Activated naive CD8-positive, alpha-beta T cell (primary cell): ENCODE measurements at regions not wholly inside any gene's neighbourhood (a gene's known extent, or its start where the extent isn't known, plus 50 kb on each side); places are given as distances from the start of the nearest gene placed in this dataset.

Source experiments
- H3K27ac Mint-ChIP-seq: one replicate; pipeline ENCODE4 v1.8.0; 2021; ENCODE audit warnings: mixed read lengths
- H3K27me3 Mint-ChIP-seq: one replicate; pipeline ENCODE4 v1.8.0; 2021; ENCODE audit warnings: mixed read lengths
- H3K36me3 Mint-ChIP-seq: one replicate; pipeline ENCODE4 v1.8.0; 2021; ENCODE audit warnings: mixed read lengths
- H3K4me1 Mint-ChIP-seq: one replicate; pipeline ENCODE4 v1.8.0; 2021; ENCODE audit warnings: low read depth, mixed read lengths
- H3K4me3 Mint-ChIP-seq: one replicate; pipeline ENCODE4 v1.8.0; 2021; ENCODE audit warnings: mild to moderate bottlenecking, mixed read lengths
- H3K9me3 Mint-ChIP-seq: one replicate; pipeline ENCODE4 v1.8.0; 2021; ENCODE audit warnings: low read depth, mixed read lengths

DNA sequence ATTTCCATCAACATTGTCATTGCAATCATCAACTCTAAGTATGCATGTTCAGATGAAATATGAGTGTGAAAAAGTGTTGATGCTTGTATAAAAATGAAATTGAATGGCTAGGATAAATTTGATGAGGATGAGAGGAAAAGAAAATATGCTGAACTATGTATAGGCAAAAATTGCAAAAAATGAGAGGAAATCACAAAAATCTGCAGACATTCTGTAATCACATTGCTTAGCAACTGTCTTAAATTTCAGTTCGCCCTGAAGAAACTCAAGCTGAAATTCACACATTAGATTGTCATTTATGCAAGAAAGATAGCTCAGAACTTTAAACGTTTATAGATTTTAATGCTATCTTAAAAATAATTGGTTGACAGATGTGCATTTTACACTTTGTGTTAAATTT lies 1098.8 kb upstream of the IGFBP7 start:
- Mint-ChIP-seq H3K9me3 (peaks cover 9% of the 10 kb centered on the region), H3K4me1 (no peaks in the 10 kb centered on the region), H3K36me3 (no peaks in the 10 kb centered on the region), H3K27ac (no peak overlapping the region), H3K27me3 (no peaks in the 10 kb centered on the region), H3K4me3 (no peak overlapping the region)

DNA sequence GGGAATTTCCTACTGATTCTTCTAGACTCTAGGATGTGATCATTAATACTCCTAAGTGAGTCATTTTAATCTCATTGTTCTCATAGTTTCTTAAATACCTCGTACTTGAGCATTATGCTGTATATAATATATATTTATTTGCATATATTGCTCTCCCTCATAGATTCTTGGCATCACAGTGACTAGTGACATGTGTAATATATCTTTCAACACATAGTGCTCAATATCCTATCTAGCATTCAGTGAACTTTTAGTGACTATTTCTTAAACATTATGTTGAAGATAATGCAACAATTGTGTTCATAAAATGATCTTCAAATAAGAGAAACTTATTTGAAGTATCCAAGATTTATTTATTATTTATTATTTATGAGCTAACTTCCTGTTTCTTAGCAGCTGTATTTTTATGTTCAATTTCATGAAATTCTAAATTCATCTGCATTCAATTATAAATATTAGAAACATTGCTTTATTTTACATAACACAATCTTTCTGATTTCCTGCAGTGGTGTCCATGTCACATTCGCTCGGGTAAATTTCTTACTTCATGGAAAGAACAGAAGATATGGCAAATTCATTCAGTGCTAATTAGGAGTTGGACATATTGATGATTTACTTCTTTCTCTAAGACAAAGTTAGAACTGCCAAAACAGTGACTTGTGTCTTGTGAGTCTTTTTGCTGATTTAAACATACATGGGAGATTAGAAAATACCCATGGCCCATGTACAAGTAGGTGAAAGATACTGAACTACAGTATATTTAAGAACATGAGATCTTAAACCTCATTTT lies 1095.5 kb upstream of the IGFBP7 start:
- Mint-ChIP-seq H3K4me1 (no peaks in the 10 kb centered on the region), H3K36me3 (no peaks in the 10 kb centered on the region), H3K9me3 (peaks cover 9% of the 10 kb centered on the region), H3K4me3 (no peak overlapping the region), H3K27me3 (no peaks in the 10 kb centered on the region), H3K27ac (no peak overlapping the region)

DNA sequence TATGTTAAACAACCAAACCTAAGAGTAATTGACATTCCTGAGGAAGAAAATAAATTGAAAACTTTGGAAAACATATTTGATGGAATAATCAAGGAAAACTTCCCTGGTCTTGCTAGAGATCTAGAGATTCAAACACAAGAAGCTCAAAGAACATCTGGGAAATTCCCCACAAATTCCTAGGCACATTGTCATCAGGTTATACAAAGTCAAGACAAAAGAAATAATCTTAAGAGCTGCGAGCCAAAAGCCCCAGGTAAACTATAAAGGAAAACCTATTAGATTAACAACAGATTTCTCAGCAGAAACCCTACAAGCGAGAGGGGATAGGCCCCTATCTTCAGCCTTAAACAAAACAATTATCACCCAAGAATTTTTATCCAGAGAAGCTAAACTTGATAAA lies 1082.0 kb upstream of the IGFBP7 start:
- H3K9me3 Mint-ChIP-seq: no peaks in the 10 kb centered on the region
- H3K36me3 Mint-ChIP-seq: no peaks in the 10 kb centered on the region
- no peak overlapping the region for H3K4me3 Mint-ChIP-seq
- H3K27ac Mint-ChIP-seq: no peak overlapping the region
- no peaks in the 10 kb centered on the region for H3K4me1 Mint-ChIP-seq
- no peaks in the 10 kb centered on the region for H3K27me3 Mint-ChIP-seq

DNA sequence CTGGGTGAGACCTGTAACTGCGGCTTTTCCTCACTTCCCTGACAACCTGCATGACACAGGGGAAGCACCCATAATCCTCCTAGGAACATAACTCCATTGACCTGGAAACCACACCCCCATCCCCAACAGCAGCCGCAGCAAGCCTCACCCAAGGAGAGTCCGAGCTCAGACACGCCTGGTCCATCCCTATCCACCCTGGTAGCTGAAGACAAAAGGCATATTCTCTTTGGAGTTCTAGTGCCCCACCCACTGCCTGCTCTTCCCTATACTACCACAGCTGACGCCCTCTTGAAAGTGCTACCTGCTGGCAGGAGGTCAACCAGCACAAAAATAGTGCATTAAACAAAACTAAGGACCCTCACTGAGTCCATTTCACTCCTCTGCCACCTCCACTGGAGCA lies 1080.9 kb upstream of the IGFBP7 start:
- H3K9me3 Mint-ChIP-seq: no peaks in the 10 kb centered on the region
- H3K27me3 Mint-ChIP-seq: no peaks in the 10 kb centered on the region
- H3K27ac Mint-ChIP-seq: no peak overlapping the region
- no peaks in the 10 kb centered on the region for H3K4me1 Mint-ChIP-seq
- H3K4me3 Mint-ChIP-seq: no peak overlapping the region
- no peaks in the 10 kb centered on the region for H3K36me3 Mint-ChIP-seq

DNA sequence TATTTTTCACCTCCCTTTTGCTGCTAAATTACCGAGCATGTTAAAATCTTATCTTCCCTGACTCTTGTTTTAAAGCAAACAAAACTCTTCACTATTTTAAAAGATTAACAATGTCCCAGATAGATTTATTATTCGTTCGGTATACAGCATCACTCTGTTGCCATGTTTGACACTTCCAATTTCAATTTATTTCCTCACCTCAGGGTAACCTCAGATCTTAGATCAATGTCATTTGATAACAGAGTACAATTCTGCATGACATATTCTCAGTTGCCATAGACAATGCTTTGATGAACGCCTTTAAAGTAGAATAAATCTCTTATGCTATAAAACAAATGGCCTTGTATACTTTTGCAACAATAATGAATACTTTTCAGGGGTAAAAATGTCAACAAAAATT lies 1078.1 kb upstream of the IGFBP7 start:
- Mint-ChIP-seq H3K27ac (no peak overlapping the region), H3K9me3 (peaks cover 6% of the 10 kb centered on the region), H3K27me3 (no peaks in the 10 kb centered on the region), H3K4me1 (no peaks in the 10 kb centered on the region), H3K36me3 (no peaks in the 10 kb centered on the region), H3K4me3 (no peak overlapping the region)

DNA sequence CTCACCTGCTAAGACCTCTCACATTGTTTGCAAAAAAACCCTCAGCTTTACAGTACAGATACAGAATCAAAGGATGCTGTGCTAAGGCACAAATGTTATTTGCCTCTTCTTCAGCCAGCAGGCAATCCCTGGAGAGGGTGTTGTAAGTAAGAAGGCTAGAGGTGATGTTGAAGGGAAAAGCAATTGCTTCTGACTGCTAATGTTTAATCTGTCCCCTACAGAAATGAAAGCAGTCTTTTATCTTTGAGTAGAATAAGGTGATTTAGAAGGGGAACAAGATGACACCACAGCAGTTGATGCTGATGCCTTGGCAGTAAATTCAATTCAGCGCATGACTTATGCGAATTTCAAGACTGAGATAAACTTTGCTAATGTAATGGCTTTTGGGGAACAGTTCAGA lies 1064.8 kb upstream of the IGFBP7 start:
- Mint-ChIP-seq H3K27ac (no peak overlapping the region), H3K4me3 (no peak overlapping the region), H3K4me1 (no peaks in the 10 kb centered on the region), H3K27me3 (no peaks in the 10 kb centered on the region), H3K9me3 (peaks cover 7% of the 10 kb centered on the region), H3K36me3 (no peaks in the 10 kb centered on the region)

DNA sequence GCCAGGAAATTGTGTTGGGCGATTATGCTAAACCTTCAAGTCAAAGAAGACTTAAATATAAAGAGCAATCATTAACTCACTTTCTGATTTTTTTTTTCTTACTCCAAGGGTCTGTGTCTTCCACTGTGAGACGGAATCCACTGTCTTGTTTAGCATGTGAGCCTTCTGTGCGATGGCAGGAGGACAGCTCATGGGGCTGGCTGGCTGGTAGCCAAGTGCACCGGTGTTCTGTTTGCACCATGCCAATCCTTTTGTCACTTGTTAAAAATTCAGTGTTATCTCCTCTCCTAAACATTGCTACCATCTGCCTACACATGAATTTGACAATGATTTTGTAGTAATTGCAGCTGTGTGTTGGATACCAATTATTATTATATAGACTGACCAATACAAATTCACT lies 1056.3 kb upstream of the IGFBP7 start:
- Mint-ChIP-seq H3K36me3 (no peaks in the 10 kb centered on the region), H3K9me3 (peaks cover 4% of the 10 kb centered on the region), H3K27me3 (no peaks in the 10 kb centered on the region), H3K27ac (no peak overlapping the region), H3K4me1 (no peaks in the 10 kb centered on the region), H3K4me3 (no peak overlapping the region)

DNA sequence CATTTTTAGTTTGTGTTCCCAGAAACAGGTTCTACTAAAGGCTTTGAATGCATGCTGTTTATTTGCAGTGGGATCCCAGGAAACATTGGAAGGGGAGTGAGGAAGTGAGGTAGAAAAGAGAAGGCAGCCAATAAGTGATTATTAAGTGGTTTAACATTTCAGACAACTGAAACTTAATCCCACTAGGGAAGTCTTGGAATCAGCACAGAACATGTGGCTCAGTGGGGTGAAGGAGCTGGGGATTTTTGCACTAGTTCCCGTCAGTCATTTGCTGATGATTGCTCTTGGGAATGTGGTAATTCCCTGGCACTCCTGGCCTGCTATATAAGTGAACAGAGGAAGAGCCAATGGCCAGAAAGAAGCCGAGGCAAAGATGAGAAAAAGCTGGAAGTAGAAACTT lies 1053.0 kb upstream of the IGFBP7 start:
- Mint-ChIP-seq H3K36me3 (no peaks in the 10 kb centered on the region), H3K27ac (no peak overlapping the region), H3K4me3 (no peak overlapping the region), H3K27me3 (no peaks in the 10 kb centered on the region), H3K4me1 (no peaks in the 10 kb centered on the region), H3K9me3 (no peaks in the 10 kb centered on the region)

DNA sequence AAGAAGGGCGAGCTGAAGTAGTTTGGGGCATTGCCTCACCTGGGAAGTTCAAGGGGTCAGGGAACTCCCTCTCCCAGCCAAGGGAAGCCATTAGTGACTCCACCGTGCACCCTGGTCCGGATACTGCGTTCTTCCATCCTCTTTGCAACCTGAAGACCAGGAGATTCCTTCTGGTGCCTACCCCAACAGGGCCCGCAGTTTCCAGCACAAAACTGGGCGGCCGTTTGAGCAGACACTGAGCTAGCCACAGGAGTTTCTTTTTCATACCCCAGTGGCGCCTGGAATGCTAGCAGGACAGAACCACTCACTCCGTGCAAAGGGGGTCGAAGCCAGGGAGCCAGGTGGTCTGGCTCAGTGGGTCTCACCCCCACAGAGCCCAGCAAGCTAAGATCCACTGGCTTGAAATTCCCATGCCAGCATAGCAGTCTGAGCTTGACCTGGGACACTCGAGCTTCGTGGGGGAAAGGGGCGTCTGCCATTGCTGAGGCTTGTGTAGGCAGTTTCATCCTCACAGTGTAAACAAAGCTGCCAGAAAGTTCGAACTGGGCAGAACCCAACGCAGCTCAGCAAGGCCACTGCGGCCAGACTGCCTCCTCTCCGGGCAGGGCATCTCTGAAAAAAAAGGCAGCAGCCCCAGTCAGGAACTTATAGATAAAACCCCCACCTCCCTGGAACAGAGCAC lies 1039.4 kb upstream of the IGFBP7 start:
- H3K27me3 Mint-ChIP-seq: no peaks in the 10 kb centered on the region
- H3K9me3 Mint-ChIP-seq: peaks cover 26% of the 10 kb centered on the region

DNA sequence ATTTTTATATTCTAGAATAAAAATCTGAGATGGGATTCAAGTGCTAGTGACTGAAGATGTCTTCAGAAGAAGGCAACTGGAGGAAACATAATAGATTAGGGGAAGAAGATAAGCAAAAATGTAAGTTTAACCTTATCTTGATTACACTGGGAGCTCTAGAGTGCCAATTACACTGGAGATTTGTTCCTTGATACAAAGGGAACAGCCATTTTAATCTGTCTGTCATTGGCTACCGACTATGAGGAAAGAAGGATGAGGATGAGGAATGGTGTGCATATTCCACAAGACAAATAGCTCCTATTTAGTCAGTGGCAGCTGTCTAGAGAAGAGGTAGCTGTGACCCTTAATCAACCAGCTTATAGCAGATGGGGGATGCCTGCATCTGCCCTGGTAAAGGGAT lies 1034.5 kb upstream of the IGFBP7 start:
- Mint-ChIP-seq H3K4me1 (no peaks in the 10 kb centered on the region), H3K9me3 (peaks cover 3% of the 10 kb centered on the region), H3K4me3 (no peak overlapping the region), H3K27me3 (no peaks in the 10 kb centered on the region), H3K27ac (no peak overlapping the region), H3K36me3 (no peaks in the 10 kb centered on the region)

More for the DNA sequence above, 1039.4 kb upstream of the IGFBP7 start:
- Mint-ChIP-seq H3K4me1 (no peaks in the 10 kb centered on the region), H3K4me3 (no peak overlapping the region), H3K36me3 (no peaks in the 10 kb centered on the region), H3K27ac (no peak overlapping the region)

DNA sequence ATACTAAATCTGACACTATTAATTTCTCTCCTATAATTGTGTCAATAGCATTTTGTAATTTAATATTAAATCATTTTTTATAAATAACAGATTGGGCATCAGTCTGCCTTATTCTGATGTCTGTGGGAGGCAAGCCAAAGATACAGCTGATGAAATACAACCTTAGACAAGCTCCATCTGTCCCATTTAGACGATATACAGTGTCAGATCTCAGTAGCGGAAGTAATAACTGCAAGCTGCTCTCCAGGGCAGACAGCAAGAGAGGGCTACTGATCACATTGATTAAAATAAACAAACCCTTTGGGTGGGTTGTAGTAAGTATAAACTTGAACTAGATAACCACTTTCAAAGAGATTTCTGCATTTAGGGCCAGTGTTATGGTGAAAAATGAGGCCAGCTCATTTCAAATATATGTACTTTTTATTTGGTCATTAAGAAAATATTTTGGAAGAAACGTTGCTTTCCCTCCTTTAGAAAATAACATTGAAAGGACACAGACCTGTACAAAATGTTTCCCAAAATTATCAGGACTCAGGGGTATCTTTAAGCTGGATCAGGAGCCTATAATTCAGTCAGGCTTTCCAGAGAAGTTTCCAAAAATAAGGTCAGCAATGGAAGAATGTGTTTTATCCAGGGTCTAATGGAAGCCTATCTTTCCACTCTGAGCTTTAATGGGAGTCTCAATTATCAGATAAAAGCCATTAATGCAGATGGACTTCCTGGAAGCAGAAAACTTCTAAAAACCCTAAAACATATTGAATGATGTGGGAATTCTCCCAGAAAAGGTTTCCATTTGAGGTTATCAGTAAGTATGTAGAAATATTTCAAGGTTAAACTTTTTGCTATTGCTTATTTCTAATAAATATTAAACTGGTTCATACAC lies 1028.8 kb upstream of the IGFBP7 start:
- no peak overlapping the region for H3K27ac Mint-ChIP-seq
- no peaks in the 10 kb centered on the region for H3K36me3 Mint-ChIP-seq
- H3K27me3 Mint-ChIP-seq: no peaks in the 10 kb centered on the region
- H3K4me1 Mint-ChIP-seq: no peaks in the 10 kb centered on the region
- H3K4me3 Mint-ChIP-seq: no peak overlapping the region
- no peaks in the 10 kb centered on the region for H3K9me3 Mint-ChIP-seq

DNA sequence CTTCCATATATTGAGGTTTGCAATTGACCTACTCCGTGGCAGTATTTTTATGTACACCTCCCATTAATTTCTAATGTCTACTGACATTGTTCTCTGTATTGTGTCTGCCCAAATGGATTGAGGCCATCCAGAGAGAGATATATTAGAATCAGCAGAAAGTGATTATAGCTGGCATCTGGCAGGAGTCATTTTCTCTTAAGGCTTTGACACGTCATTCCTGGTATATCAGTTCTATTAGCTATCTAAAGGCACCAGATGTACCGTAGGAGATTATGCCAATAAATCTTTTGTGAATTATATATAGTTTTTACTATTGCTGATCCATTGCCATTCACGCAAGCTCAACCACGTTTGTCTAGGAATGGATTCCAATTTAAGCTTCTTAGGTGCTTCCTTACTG lies 1026.4 kb upstream of the IGFBP7 start:
- no peak overlapping the region for H3K4me3 Mint-ChIP-seq
- H3K27me3 Mint-ChIP-seq: no peaks in the 10 kb centered on the region
- H3K9me3 Mint-ChIP-seq: peaks cover 8% of the 10 kb centered on the region
- no peaks in the 10 kb centered on the region for H3K4me1 Mint-ChIP-seq
- no peaks in the 10 kb centered on the region for H3K36me3 Mint-ChIP-seq
- H3K27ac Mint-ChIP-seq: no peak overlapping the region

DNA sequence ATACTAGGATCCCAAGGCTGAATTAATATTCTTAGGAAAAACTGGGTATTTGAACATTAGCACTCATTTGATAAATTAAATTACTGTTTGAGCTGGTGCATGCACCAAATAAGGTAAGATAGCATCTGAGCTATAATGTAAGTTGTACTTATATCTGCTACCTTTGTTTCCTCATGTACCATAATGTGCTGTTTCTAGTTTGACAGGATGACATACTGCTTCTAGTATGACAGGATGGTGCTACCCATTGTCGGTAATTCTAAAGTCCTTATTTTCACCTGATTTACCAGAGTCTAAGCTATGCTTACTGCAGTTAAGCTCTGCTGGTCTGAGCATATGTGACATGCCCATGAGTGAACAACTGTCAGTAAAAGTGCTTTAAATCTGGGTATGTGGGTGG lies 1017.5 kb upstream of the IGFBP7 start:
- H3K27ac Mint-ChIP-seq: no peak overlapping the region
- no peaks in the 10 kb centered on the region for H3K27me3 Mint-ChIP-seq
- peaks cover 3% of the 10 kb centered on the region for H3K9me3 Mint-ChIP-seq
- no peaks in the 10 kb centered on the region for H3K4me1 Mint-ChIP-seq
- no peaks in the 10 kb centered on the region for H3K36me3 Mint-ChIP-seq
- no peak overlapping the region for H3K4me3 Mint-ChIP-seq

DNA sequence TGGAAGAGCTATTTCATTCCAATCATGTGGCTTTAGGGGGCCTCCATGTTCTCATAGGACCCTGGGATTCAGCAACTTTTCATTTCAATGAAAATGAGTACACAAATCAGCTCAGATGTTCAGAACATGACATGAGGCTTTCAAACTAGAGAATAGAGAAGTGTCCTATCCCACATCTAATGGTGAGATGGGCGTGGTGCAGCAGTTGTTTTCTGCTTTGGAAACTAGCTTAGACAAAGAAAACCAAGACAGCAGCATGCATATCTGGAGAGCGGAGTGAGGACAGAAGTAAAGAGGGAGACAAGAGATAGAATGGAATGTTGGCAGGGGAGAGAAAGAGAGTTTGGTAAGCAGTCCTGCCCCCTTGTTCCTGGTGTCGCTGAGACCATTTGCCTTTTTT lies 1009.1 kb upstream of the IGFBP7 start:
- Mint-ChIP-seq H3K9me3 (peaks cover 5% of the 10 kb centered on the region), H3K27ac (no peak overlapping the region), H3K27me3 (no peaks in the 10 kb centered on the region), H3K4me1 (no peaks in the 10 kb centered on the region), H3K36me3 (no peaks in the 10 kb centered on the region), H3K4me3 (no peak overlapping the region)

DNA sequence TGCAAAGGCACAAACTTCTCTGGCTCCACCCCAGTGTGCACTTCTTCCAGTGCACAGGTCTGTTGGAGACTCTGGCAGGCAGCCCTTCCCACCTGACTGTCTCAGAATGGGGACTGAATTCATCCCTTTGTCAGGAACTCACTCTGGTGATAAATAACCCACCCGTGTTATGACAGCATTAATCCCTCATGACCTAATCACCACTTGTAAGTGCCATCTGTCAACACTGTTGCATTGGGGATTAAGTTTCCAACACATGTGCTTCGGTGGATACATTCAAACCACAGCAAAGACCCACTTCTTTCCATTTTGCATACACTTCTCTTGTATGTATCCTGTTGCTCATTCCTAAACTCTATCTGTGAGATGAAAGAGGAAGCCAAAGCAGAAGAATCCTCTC lies 1002.9 kb upstream of the IGFBP7 start:
- no peaks in the 10 kb centered on the region for H3K4me1 Mint-ChIP-seq
- H3K9me3 Mint-ChIP-seq: peaks cover 10% of the 10 kb centered on the region
- no peaks in the 10 kb centered on the region for H3K27me3 Mint-ChIP-seq
- no peaks in the 10 kb centered on the region for H3K36me3 Mint-ChIP-seq
- H3K4me3 Mint-ChIP-seq: no peak overlapping the region
- no peak overlapping the region for H3K27ac Mint-ChIP-seq
